ENCODE measurements at regions not wholly inside any gene's neighbourhood (a gene's known extent, or its start where the extent isn't known, plus 50 kb on each side); places are given as distances from the start of the nearest gene placed in this dataset.
A peak's percentile ranks its signal among the peaks of the same experiment; 100 is the strongest.

DNA sequence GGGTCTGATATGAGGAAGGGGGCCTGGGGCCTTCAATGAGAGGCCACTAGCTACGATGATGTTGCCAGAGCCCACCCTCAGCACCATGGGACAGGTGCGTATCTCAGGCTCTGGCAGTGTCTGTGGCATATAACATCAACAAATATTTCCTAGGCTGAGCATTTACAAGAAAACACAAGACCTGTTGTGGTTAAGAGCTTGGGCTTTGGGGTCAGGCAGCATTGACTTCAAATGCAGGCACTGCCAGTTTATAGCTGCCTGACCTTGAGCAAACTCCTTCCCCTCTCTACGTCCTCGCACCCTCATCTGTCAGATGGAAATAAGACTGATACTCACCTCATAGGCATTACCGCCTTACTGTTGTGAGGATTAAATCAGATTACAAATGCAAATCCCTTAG lies 156.0 kb downstream of the KATNAL1 start:
- no peak for ATAC-seq

DNA sequence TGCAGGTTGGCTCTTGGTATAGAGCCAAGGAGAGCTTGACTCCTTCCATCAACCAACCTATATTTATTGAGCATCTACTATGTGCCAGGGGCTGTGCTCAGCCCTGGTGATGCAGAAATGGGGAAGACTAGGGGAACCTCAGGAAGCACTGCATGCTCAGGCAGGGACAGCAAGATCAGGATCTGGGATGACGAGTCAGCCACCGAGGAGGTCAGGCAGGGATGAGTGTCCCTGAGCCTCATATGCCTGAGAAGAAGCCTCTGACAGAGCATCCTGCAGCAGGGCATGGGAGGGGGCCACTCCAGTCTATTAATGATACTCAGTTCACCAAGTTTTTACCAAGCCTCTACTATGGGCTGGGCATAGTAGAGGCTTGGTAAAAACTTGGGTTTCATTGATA lies 158.1 kb downstream of the KATNAL1 start:
- ATAC-seq = no peak

DNA sequence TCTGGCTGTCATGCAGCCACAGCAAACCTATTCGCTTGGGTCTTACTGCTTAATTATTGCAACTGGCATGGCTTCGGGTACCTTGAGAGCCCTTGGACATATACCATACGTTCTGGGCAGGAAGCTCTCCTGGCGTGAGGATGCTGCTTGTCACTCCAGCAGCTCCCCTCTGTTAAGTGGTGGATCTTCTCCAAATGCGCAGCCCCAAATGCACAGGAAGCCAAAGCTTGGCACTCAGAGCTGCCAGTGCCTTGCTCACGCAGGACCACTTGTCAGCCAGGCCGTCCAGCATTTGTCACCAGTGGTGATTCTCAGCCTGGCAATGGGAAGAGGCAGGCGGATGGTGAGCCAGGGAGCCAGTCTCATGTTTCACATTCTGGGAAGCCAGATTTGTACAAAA lies 158.6 kb downstream of the KATNAL1 start:
- no peak for ATAC-seq

DNA sequence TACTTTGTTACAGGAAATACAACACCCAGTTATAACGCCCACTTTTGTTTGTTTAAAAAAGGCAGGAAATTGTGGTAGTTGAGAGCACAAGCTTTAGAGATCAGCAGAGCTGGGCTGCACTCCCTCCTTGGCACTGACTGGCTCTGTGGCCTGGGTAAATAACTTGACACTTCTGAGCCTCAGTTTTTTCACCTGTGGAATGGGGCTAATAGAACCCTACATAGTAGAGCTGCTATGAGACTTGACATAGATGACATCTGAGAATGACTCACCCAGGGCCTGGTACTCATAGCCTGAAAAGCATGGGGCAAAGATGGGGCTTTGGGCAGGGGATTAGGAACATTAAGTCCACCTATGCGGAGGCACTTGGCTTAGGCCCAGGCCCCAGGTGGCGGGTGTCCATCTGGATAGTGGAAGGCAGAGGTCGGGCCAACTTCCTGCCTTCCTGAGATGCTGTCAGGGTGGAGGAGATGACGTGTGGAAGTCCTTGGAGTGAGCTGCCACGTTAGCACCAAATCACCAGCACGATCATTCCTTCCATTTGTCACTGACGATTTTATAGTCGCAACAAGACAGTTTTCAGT lies 159.1 kb downstream of the KATNAL1 start:
- ATAC-seq = no peak

DNA sequence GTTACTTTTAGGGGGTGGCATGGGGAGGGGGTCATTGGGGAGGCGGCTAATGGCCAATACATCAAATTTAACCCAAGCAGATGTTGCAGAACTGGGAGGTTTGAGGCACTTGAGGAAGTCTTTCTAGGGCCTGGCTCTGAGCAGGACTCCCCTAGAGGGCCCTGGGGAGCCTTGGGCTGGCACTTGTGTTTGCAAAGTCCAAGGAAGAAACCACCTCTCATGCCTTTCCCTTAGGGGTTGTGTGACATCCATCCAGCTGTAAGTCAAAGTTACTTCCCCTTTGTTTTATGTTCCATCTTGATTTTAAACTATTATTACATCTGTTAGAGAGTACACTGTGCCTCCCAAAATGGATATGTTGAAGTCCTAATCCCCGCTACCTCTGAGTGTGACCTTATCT lies 159.9 kb downstream of the KATNAL1 start:
- ATAC-seq = no peak

DNA sequence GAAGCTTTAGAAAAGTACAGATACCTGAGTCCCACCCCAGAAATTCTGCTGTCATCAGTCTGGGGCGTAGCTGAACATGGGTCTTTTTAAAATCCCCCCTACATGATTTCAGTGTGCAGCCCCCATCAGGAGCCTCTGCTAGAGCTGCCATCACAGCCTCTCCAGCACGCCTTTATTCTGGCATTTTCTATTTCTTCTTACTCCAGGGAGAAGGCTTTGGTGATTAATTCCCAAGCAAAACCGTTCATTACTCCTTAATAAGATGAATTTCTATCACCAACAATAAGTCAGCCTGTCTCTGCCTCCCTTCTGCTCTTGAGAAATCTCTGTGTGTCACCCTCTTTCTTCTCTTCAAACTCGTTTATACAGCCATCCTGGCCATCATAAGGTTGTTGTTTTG lies 160.3 kb downstream of the KATNAL1 start:
- ATAC-seq = no peak

DNA sequence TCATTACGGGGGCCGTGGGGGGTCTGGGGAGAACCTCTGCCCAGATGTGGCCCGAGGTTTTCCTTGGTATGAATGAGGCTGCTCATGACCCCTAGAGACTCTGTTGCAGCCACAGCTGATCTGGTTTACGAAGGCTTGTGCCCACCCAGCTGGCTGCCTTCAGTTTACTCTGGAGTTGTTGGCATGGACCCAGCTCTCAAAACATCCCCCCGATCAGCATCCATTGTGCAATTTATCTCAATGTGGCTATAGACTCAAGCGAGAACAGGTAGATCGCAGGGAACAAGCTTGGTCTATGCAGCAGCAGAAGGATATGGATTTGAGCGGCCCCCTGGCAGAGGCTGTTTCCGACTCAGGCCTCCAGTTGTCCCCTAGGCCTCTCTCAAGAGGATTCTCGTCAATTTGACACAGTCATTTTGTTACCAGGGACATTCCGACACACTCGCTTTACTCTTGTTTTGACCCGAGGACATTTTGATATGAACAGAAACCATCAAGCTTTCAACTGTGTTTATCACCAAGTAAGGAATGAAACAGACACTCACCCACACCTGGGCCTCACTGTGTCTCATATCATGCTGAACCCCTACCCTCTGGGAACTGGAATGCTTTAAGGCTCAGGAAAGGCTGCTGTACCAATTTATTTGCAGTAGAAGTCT lies 161.5 kb downstream of the KATNAL1 start:
- ATAC-seq = no peak

DNA sequence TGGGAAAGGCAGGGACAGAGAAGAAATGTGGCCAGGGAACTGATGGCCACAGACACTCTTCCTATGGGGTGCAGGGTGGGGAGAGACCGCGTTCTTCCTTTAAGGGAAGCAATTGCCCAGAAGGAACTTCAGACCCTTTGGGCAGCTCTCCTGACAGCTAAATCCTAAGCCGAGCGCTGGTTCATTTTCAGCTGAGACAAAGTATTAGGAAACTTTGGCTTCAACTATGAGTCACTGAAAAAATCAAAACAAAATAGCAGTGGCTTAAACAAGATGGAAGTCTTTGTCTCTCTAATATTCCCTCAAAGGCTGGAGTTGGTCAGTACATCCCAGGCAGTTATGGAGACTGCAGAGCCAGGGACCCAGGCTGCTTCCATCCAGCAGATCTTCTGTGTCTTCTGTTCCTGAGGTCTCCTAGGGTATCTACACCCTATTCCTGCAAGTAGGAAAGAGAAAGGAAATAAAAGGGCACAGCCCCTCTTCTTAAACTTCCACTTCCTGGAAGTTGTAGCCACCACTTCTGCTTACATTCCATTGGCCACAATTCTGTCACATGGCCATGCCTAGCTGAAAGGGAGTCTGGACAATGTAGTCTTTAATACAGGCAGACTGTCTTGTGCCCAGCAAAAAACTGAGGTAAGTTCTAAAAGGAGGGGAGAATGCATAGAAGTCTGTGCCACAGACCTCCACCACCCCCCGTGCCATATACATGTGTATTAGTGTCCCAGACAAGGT lies 163.5 kb downstream of the KATNAL1 start:
- peak; percentile 35 for ATAC-seq

DNA sequence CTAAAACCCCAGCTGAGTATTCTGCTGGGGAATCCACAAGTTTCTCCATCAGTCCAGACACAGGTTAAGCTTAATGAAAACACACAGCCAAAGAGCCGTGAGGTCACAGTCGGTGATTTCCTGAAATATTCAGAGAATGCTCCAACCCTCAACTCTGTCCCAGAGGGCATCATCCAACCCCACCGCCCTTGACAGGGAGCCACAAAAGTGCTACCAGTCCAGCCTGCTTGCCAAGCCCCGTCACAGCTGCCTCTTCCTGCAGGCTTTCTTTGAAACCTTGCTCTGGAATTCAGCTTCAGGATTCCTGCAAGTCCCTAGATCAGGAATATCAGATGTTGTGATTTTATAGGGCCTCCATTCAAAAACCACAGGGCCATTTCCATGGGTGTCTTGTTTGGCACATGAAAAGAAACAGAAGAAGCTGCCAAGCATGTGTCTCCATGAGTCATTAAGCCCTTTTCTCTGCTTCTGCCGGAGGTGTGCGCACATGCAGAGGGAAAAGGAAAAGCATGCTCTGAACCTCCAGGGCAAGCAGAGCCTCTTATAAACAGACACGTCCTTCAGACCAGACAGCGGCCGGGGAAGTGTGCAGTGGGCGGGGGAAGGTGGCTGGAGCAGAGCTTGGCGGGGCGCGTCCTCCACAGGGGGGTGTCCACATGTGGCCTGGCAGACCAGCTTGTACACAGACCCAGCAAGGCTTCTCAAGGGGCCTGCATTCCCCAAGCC lies 164.7 kb downstream of the KATNAL1 start:
- ATAC-seq = peak; percentile 90

DNA sequence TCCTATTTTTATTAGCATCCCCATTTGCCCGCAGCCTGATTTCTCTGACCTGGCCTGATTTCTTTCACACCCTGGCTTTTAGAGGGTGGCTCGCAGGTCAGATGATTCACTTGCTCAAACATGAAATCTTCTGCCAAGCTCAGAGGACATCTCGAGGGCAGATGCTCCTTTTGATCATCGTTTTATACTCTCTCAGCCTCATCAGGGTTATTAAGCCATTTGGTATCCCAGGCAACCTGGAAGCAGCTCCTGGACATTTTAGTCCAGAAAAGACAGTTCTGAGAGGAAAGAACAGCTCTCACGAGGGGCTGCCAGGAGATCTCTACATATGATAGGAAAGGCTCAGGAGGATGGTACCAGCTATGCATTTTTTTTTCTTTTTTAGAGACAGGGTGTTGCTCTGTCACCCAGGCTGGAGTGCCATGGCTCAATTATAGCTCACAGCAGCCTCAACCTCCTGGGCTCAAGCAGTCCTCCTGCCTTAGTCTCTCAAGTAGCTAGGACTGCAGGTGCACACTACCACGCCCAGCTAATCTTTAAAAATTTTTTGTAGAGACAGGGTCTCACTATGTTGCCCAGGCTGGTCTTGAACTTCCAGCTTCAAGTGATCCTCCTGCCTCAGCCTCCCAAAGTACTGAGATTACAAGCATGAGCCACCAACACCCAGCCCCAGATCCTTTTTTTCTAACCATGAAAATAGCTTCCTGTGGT lies 165.4 kb downstream of the KATNAL1 start:
- ATAC-seq = no peak

DNA sequence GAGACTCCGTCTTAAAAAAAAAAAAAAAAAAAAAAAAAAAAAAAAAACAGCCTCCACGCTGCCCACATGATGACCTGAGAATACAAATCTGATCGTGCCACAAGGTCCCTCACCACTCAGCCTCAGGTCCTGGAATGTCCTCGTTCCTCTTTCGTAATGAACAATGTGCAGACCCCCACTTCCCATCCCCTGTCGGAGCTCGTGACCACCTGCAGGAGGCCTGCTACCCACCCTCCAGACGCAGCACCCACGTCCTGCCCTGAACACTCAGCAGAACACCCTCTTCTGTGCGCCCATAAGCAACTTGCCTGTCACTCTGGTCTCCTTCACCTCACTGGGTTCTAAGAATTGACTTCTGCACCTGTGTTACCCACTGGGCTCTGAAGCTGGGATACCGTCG lies 166.4 kb downstream of the KATNAL1 start:
- no peak for ATAC-seq

DNA sequence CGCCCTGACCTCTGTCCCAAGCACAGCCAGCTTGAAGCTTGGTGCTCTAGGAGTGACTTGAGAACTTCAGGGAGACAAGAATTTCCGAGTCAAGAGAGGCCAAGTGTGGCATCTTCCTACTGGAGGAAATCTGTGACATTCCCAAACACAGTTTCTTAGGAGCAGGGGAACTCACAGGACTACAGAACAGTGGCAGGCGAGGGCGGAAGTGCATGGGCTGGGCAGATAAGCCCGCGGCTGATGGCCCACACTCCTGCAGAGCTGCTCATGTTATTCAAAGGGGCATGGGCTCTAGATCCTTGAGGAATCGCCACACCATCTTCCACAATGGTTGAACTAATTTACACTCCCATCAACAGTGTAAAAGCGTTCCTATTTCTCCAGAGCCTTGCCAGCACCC lies 168.8 kb downstream of the KATNAL1 start:
- ATAC-seq = no peak

DNA sequence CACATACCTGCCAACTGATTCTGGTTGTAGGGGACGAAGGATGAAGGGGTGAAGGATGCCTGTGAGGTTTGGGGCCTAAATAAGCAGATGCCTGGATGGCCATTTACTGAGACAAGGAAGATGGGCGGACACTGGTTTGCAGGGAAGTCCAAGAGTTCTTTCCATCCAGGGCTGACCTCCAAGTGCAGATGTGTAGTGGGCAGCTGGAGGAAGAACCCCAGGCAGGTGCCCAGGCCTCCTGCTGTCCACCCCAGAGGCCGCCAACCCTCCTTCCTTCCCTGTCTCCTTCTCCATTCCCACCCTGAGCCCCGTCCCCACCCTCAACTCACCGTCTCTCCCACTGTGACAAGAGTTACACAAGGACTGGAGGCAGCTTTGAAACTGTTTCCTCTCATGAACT lies 171.5 kb downstream of the KATNAL1 start:
- no peak for ATAC-seq

DNA sequence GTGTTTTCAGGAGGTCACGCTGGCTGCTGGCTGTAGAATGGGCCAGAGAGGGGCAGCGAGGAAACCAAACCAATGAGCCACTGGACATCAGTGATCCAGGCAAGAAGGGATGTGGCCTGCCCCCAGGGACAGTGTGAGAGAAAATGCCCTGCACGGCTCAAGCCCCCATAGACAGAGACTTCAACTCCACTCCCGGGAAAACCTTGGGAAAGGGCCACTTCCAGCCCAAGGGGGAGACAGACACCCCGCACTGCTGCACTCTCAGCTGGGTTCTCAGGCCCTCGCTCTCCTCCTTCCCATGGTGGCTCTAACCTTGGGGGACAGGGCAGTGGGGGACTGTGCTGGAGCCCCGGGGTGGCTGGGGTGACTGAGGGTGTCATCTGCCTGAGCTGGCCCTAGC lies 172.0 kb downstream of the KATNAL1 start:
- ATAC-seq = no peak

DNA sequence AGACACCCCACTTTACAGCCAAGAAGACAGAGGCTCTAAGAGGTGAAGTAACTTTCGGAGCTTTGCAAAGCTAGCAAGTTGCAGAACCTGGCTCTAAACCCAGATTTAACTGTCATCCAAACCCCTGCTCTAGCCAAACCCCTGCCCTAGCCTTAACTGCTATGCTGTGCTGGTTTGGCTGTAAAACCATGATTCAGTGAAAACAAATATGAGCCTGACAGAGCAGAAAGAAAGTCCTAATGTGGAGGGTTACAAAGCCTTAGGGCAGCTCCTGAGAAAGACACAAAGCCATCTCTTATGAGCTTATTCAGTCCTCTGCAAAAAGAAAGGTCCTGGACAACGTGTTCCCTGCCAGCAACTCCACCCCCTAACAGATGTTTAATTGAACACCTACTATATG lies 172.8 kb downstream of the KATNAL1 start:
- no peak for ATAC-seq

DNA sequence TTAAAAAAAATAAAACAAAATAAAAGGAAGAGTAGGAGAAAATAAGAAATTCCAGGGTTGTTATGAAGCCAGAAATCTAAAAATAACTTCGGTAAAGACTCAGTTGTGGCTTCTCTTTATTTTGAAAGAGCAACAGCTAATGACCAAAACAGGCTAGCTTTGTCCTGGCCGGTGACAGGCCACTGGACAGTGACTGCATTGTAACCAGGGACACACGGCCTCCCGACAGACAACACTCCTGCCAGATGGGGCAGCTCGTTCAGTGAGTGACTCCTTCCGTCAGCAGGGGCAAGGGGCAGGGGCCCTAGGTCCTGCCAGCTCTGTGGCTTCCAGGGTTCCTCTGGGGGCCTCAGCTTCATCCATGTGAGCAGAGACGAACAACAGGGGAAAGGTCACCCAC lies 173.4 kb downstream of the KATNAL1 start:
- ATAC-seq = no peak

DNA sequence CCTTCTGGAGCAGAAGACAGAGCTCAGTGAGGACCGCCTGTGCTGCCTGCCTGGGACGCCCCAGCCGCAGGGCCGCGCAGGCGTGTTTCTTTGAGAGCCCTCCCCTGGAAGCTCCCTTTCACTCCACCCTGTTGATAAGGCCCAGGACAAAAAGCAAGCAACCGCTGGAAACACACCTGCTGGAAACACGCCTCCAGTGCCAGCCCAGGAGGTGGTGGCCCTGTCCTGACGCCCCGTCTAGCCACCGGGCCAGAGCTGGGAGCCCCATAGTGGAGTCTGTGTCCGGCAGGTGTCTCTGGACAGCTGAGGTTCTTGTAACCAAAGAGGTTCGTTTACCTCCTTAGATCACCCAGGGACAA lies 173.8 kb downstream of the KATNAL1 start:
- no peak for ATAC-seq

DNA sequence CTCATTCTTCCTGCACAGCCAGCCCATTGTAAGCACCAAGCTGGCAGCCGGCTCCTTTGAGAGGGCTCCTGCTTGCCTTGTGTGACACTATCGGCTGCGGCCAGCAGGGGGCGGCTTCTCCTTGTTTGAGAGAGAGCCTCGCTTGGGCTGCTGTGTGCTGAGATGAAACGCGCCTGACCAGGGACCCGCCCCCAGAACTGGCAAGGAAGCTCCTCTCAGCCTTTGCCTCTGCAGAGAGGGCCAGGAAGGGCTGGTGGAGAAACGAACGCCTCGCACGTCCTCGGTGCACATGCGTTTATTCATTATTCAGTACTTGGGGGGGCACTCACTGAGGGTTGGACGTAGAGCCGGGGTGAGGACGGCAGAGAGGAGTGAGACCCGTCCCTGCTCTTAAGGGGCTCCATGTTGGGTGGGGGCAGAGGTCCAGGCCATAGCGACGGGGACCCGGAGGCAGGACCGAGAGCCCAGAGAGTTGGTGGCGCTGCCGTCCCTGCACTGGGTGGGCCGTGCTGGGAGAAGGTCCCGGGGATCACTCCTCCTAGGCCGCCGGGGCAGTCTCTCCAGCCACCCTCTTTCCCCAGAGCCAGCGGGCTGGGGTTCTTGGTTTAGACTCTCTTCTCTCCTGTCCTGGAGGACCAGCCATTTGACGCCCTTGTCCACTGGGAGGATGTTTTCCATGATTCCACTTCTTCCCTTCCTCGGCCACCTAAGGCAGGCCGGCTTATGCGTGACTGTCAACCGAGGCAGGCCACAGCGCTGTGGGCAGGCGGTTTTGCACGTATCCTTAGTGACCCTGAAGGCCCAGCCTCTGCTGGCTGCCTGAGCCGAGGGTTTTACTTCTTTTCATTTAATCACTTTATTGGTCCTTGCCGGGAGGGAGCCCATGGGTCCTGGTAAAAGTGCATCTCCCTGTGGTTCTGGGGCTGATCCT lies 174.5 kb downstream of the KATNAL1 start:
- peak; percentile 96 for ATAC-seq

DNA sequence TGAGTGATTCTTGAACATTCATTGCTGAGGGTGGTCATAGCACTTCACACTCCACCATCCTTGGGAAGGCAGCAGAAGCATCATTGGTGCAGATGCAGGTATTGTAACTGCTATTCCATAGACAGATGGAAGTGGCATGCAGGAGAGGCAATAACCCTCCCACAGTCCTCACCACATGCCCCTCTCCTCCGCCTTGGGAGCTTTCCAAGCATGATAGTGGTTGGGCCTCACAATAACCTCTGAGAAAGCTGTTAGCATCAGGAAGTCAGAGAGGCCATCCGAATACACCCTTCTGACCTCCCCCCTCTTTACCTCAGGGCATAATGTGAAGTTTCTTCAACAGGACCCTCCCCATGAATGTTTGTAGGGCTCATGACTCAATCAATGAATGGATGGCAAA lies 177.9 kb downstream of the KATNAL1 start:
- ATAC-seq = no peak

DNA sequence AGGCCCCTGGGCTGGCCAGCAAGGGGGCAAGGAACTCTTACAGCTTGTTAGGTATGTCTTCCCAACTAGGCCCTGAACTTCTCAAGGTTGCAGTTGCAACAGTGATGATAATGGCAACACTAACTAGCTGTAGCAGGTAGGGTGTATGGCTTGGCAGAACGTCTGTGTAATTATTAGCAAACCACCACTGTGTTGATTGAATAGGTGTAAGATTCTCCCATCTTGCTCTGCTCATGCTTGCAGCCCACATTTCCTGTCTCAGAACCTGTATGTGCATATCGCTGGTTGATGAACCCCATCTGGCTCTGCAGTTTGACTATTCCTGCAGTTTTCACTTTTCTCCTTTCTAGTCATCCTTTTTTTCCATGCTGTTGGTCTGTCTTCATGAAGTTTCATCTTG lies 178.8 kb downstream of the KATNAL1 start:
- no peak for ATAC-seq

DNA sequence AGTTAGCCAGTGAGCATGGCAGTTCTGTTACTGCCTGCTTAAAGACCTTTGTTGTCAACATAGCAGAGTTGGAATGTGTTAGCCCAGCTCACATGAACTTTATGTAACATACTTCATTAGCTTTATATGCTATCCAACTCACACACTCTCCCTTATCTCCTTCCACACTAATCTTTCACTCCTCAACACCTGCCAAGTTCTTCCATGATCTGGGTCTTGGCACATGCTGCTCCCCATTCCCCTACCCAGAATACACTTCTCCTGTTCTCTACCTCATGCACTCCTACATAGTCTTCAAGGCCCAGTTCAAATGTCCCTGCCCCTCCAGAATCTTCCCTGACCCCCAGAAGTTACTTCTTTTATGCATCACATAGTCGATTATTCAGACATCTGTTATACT lies 179.3 kb downstream of the KATNAL1 start:
- ATAC-seq = no peak

DNA sequence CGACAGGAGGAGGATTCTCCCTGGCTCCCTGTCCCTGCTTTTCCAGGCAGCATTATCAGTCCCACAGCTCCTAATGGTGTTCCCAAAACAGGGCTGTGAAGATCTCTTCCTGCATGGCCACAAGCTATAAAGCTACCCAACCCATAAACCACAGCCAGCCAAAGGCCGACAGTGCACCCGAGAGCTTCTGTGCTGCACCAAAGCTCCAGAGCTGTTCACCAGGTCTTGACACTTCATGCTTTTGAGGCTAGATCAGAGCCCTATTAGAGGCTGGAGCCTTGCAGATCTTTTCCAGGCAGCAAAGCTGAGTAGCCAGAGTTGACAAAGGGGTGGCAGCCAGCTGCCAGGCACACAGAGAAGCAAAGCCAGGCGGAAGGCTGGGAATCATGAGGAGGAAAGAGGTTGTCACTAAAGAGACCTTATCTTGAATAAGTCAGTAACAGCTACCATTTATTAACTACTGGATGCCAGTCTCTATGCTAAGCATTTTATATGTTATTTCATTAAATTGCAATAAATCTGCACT lies 180.4 kb downstream of the KATNAL1 start:
- no peak for ATAC-seq

All from esophagus mucosa (tissue), 1 donor.